A549 (cell line): ENCODE measurements at regions not wholly inside any gene's neighbourhood (a gene's known extent, or its start where the extent isn't known, plus 50 kb on each side); places are given as distances from the start of the nearest gene placed in this dataset.

Experiments
- RAD21 ChIP-seq, 2 experiments: fragments of >200 bp in 1 of 2; sonication (Bioruptor Twin) in 1 of 2; formaldehyde crosslinking in 1 of 2; IDR thresholded peaks in 1 of 2; conservative IDR thresholded peaks in 1 of 2; 2 replicates in 1 of 2; 3 replicates in 1 of 2; pipeline ENCODE4 v1.6.1; 2012 to 2018; ENCODE audit warnings: inconsistent platforms in 1 of 2
- RFX5 ChIP-seq: fragments of 450-650 bp; IDR thresholded peaks from 2 replicates; pipeline ENCODE4 v1.7.1; 2014; ENCODE audit warnings: antibody characterized with exemption, mild to moderate bottlenecking, moderate library complexity

DNA sequence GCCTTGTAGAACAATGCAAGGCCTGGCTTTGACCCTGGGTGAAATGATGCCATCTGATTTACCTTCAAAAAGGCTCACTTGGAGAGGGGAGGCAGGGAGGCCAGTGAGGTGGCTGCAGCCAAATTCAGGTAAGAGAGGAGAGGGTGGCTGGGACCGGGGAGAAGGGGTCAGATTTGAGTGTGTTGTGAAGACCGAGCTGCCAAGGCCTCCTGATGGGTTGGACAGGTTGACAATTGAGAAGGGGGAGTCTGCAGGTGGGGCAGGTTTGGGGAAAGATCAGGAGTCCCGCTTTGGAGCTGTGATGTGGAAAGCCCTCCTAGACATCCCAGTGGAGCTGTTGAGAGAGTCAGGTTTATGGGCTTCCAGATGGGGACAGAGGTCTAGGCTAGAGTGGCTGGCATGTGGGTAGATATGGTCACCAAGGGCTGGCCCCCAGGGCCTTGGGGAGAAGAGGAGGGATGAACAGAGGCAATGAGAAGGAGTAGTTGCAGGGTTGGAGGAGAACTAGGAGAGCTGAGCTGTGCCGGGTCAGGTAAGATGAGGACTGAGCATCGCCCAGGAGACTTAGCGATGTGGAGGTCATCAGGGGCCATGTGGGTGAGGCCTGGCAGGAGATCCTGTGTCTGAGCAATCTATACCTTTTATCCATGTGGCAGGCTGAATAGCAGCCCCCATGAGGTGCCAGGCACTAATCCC is 70.5 kb upstream of the TOX2 start:
- TF ChIP-seq RAD21 (conservative IDR thresholded peaks at IDR 0.05 in 1 of 2, IDR thresholded peaks at IDR 0.05 in 1 of 2) (no peak), RFX5 (no peak)
